H1 (cell line): ENCODE measurements at regions not wholly inside any gene's neighbourhood (a gene's known extent, or its start where the extent isn't known, plus 50 kb on each side); places are given as distances from the start of the nearest gene placed in this dataset.

Source experiments
- CTCF ChIA-PET: fragments of 300-600 bp; sonication (Branson Sonifier 250); formaldehyde crosslinking; loops from one replicate; lab custom pipeline; 2021; ENCODE audit not compliant: partially characterized antibody; lab: Charles Lee
- POLR2A ChIA-PET: fragments of 300-600 bp; sonication (Branson Sonifier 250); formaldehyde crosslinking; loops from one replicate; lab custom pipeline; 2021; ENCODE audit warnings: inconsistent platforms; ENCODE audit not compliant: partially characterized antibody; lab: Charles Lee
- DNase-seq, 2 experiments: peaks; one replicate each; pipeline versions ENCODE4 v3.0.0 to v3.0.0-alpha.2; 2010 to 2022; ENCODE audit warnings: low spot score in 2 of 2, low read depth in 1 of 2, mixed read lengths in 1 of 2
- FAIRE-seq: peaks from 2 replicates; lab custom pipeline; 2011; peaks lifted over from hg19 to GRCh38; lab: Jason Lieb, UNC
- H2AFZ ChIP-seq: 2 replicates; pipeline ENCODE4 v1.8.1; 2012; ENCODE audit warnings: low read length, inconsistent platforms
- H2AK5ac ChIP-seq: 2 replicates; pipeline ENCODE4 v1.6.1; 2013; ENCODE audit warnings: low read depth, low read length
- H2BK120ac ChIP-seq: replicated peaks from 2 replicates; pipeline ENCODE3; 2013; ENCODE audit warnings: low read depth, low read length, inconsistent platforms
- H2BK12ac ChIP-seq: 2 replicates; pipeline ENCODE4 v1.6.1; 2013; ENCODE audit warnings: low read depth, low read length
- H2BK15ac ChIP-seq: 2 replicates; pipeline ENCODE4 v1.6.1; 2013; ENCODE audit warnings: low read length
- H2BK20ac ChIP-seq: 2 replicates; pipeline ENCODE4 v1.6.1; 2013; ENCODE audit warnings: low read length
- H2BK5ac ChIP-seq: 2 replicates; pipeline ENCODE4 v1.6.1; 2013; ENCODE audit warnings: low read depth, low read length
- H3K14ac ChIP-seq: 2 replicates; pipeline ENCODE4 v1.6.1; 2013; ENCODE audit warnings: inconsistent platforms; ENCODE audit not compliant: insufficient read length
- H3K18ac ChIP-seq: 2 replicates; pipeline ENCODE4 v1.6.1; 2013; ENCODE audit warnings: low read length; ENCODE audit errors: extremely low read depth
- H3K23ac ChIP-seq: 2 replicates; pipeline ENCODE4 v1.6.1; 2013; ENCODE audit warnings: inconsistent platforms; ENCODE audit not compliant: insufficient read length
- H3K23me2 ChIP-seq: 2 replicates; pipeline ENCODE4 v1.6.1; 2013; ENCODE audit warnings: low read depth, low read length
- H3K27ac ChIP-seq: 2 replicates; pipeline ENCODE4 v1.6.1; 2011; ENCODE audit warnings: low read depth, low read length, inconsistent platforms
- H3K27me3 ChIP-seq, 4 experiments: replicated peaks in 1 of 4; 1 replicate in 1 of 4; 2 replicates in 3 of 4; pipeline versions ENCODE4 v1.6.1 to v1.8.1; 2011 to 2013; ENCODE audit warnings: low read length in 3 of 4, mild to moderate bottlenecking in 3 of 4, inconsistent platforms in 2 of 4, mixed read lengths in 2 of 4, moderate library complexity in 1 of 4; ENCODE audit not compliant: control insufficient read depth in 3 of 4, insufficient read depth in 3 of 4; ENCODE audit errors: extremely low read depth in 1 of 4
- H3K36me3 ChIP-seq, 4 experiments: 2 replicates each; pipeline versions ENCODE4 v1.6.1 to v1.8.1; 2011 to 2013; ENCODE audit warnings: mild to moderate bottlenecking in 4 of 4, low read length in 3 of 4, moderate library complexity in 2 of 4, control low read depth in 1 of 4, inconsistent platforms in 1 of 4; ENCODE audit not compliant: insufficient read depth in 4 of 4, control insufficient read depth in 2 of 4
- H3K4ac ChIP-seq: replicated peaks from 2 replicates; pipeline ENCODE3; 2013; ENCODE audit warnings: low read length, low read depth, mixed read lengths, inconsistent platforms; ENCODE audit not compliant: insufficient read length
- H3K4me1 ChIP-seq, 4 experiments: replicated peaks in 1 of 4; 1 replicate in 1 of 4; 2 replicates in 3 of 4; pipeline versions ENCODE4 v1.6.1 to v1.8.1; 2011 to 2013; ENCODE audit warnings: low read length in 3 of 4, inconsistent platforms in 2 of 4, mixed read lengths in 1 of 4; ENCODE audit not compliant: insufficient read depth in 4 of 4, control insufficient read depth in 3 of 4
- H3K4me2 ChIP-seq, 2 experiments: 2 replicates each; pipeline versions ENCODE4 v1.6.1 to v1.8.1; 2011 to 2013; ENCODE audit warnings: low read depth in 2 of 2, low read length in 2 of 2, control low read depth in 1 of 2, inconsistent platforms in 1 of 2, mild to moderate bottlenecking in 1 of 2; ENCODE audit not compliant: insufficient read depth in 1 of 2
- H3K4me3 ChIP-seq, 4 experiments: fragments of 200-600, 300-600 bp in 1 of 4; sonication (generic), shearing (Covaris generic), sonication (Bioruptor Twin) in 1 of 4; 2 replicates each; pipeline versions ENCODE4 v1.5.1 to v1.8.1; 2011 to 2016; ENCODE audit warnings: low read length in 4 of 4, low read depth in 3 of 4, control low read depth in 2 of 4, inconsistent platforms in 2 of 4, mild to moderate bottlenecking in 2 of 4, mixed read lengths in 1 of 4, moderate library complexity in 1 of 4; ENCODE audit not compliant: insufficient read depth in 2 of 4; ENCODE audit errors: extremely low read depth in 1 of 4
- H3K56ac ChIP-seq: replicated peaks from 2 replicates; pipeline ENCODE3; 2013; ENCODE audit warnings: low read depth, mild to moderate bottlenecking, mixed read lengths, low read length, inconsistent platforms; ENCODE audit not compliant: insufficient read length
- H3K79me1 ChIP-seq: 2 replicates; pipeline ENCODE4 v1.6.1; 2013; ENCODE audit warnings: low read depth, low read length, control low read depth
- H3K79me2 ChIP-seq, 2 experiments: 2 replicates each; pipeline versions ENCODE4 v1.6.1 to v1.8.1; 2012 to 2013; ENCODE audit warnings: low read length in 2 of 2, mild to moderate bottlenecking in 2 of 2, inconsistent platforms in 1 of 2; ENCODE audit not compliant: insufficient read depth in 2 of 2, control insufficient read depth in 1 of 2
- H3K9ac ChIP-seq, 4 experiments: replicated peaks in 1 of 4; 1 replicate in 1 of 4; 2 replicates in 3 of 4; pipeline versions ENCODE4 v1.6.1 to v1.8.1; 2011 to 2013; ENCODE audit warnings: low read depth in 3 of 4, low read length in 3 of 4, control low read depth in 2 of 4, mild to moderate bottlenecking in 2 of 4, moderate library complexity in 2 of 4, inconsistent platforms in 1 of 4; ENCODE audit errors: extremely low read depth in 1 of 4
- H3K9me3 ChIP-seq, 2 experiments: 2 replicates each; pipeline versions ENCODE4 v1.6.1 to v1.8.1; 2012 to 2013; ENCODE audit warnings: mild to moderate bottlenecking in 2 of 2, moderate library complexity in 2 of 2, control low read depth in 1 of 2, inconsistent platforms in 1 of 2, low read depth in 1 of 2, low read length in 1 of 2, mixed read lengths in 1 of 2; ENCODE audit not compliant: insufficient read depth in 2 of 2
- H4K20me1 ChIP-seq, 2 experiments: replicated peaks in 1 of 2; 2 replicates each; pipeline versions ENCODE3 to v1.8.1; 2011 to 2013; ENCODE audit warnings: inconsistent platforms in 2 of 2, low read length in 2 of 2, mild to moderate bottlenecking in 1 of 2; ENCODE audit not compliant: insufficient read depth in 2 of 2, control insufficient read depth in 1 of 2
- H4K5ac ChIP-seq: 2 replicates; pipeline ENCODE4 v1.6.1; 2013; ENCODE audit warnings: low read length, low read depth, mixed read lengths, inconsistent platforms; ENCODE audit not compliant: insufficient read length
- H4K8ac ChIP-seq: 2 replicates; pipeline ENCODE4 v1.8.0; 2013; ENCODE audit warnings: mild to moderate bottlenecking, moderate library complexity, low read length, inconsistent platforms; ENCODE audit not compliant: insufficient read depth; ENCODE audit errors: extremely low read depth
- H4K91ac ChIP-seq: replicated peaks from 2 replicates; pipeline ENCODE3; 2013; ENCODE audit warnings: low read length, mixed read lengths, inconsistent platforms; ENCODE audit not compliant: insufficient read length
- ASH2L ChIP-seq: fragments of 200-600, 300-600 bp; sonication (generic); IDR thresholded peaks from one replicate; pipeline ENCODE4 v1.7.1; 2017; ENCODE audit warnings: low read length
- BCL11A ChIP-seq, 2 experiments: IDR thresholded peaks; one replicate each; pipeline ENCODE4 v1.6.1; 2011; ENCODE audit warnings: low read depth in 2 of 2, low read length in 2 of 2, mild to moderate bottlenecking in 2 of 2
- CBX5 ChIP-seq: fragments of 300-800, 300-1000 bp; sonication (generic); IDR thresholded peaks from 2 replicates; pipeline ENCODE4 v1.7.1; 2016; ENCODE audit warnings: antibody characterized with exemption, low read length, low read depth
- CHD1 ChIP-seq: IDR thresholded peaks from 2 replicates; pipeline ENCODE4 v1.6.1; 2012; ENCODE audit warnings: low read depth, low read length, improper control_type of control experiment
- CHD2 ChIP-seq: IDR thresholded peaks from 2 replicates; pipeline ENCODE4 v1.6.1; 2012; ENCODE audit warnings: low read length, improper control_type of control experiment
- FOSL1 ChIP-seq: IDR thresholded peaks from 2 replicates; pipeline ENCODE4 v1.6.1; 2011; ENCODE audit warnings: mild to moderate bottlenecking, low read depth, low read length, moderate library complexity; ENCODE audit not compliant: insufficient read depth
- GABPA ChIP-seq: IDR thresholded peaks from 2 replicates; pipeline ENCODE4 v1.6.1; 2011; ENCODE audit warnings: mild to moderate bottlenecking, low read length, moderate library complexity, borderline replicate concordance; ENCODE audit not compliant: insufficient read depth
- JUND ChIP-seq: IDR thresholded peaks from 2 replicates; pipeline ENCODE4 v1.6.1; 2011; ENCODE audit warnings: mild to moderate bottlenecking, improper control_type of control experiment, low read length
- NRF1 ChIP-seq: IDR thresholded peaks from 2 replicates; pipeline ENCODE4 v1.6.1; 2011; ENCODE audit warnings: mild to moderate bottlenecking, low read depth, low read length, improper control_type of control experiment
- PHF8 ChIP-seq: fragments of 200-600 bp; sonication (generic); conservative IDR thresholded peaks from 2 replicates; pipeline ENCODE4 v1.7.1; 2012; ENCODE audit warnings: low read depth, mild to moderate bottlenecking, inconsistent platforms, low read length, moderate library complexity
- POLR2A ChIP-seq, 2 experiments: IDR thresholded peaks; 1 replicate in 1 of 2; 2 replicates in 1 of 2; pipeline ENCODE4 v1.6.1; 2011; ENCODE audit warnings: low read depth in 2 of 2, low read length in 2 of 2, mild to moderate bottlenecking in 2 of 2; ENCODE audit errors: control extremely low read depth in 1 of 2
- SAP30 ChIP-seq: fragments of 300-600 bp; sonication (generic); IDR thresholded peaks from 2 replicates; pipeline ENCODE4 v1.7.1; 2012; ENCODE audit warnings: low read length, moderate library complexity, mild to moderate bottlenecking, inconsistent platforms; ENCODE audit not compliant: insufficient read depth, insufficient replicate concordance
- SIRT6 ChIP-seq: IDR thresholded peaks from one replicate; pipeline ENCODE4 v1.7.1; 2012; ENCODE audit warnings: low read length, inconsistent platforms
- TAF7 ChIP-seq: optimal IDR thresholded peaks from 2 replicates; pipeline ENCODE3; 2011; ENCODE audit warnings: low read depth, mild to moderate bottlenecking, inconsistent platforms, low read length, moderate library complexity, borderline replicate concordance
- WGBS, 2 experiments: shearing (Covaris generic) in 1 of 2; methylation state at CpG; one replicate each; pipeline versions ENCODE4 v1.1.6 to v1.1.7; 2013 to 2015; ENCODE audit warnings: low lambda C conversion rate in 2 of 2, mixed read lengths in 2 of 2, inconsistent platforms in 1 of 2, low coverage in 1 of 2, missing lambda C conversion rate in 1 of 2; ENCODE audit not compliant: insufficient replicate concordance in 2 of 2, insufficient coverage in 1 of 2, insufficient read length in 1 of 2; ENCODE audit errors: extremely low coverage in 1 of 2, missing lambda C conversion rate in 1 of 2; 5-methylcytosine and 5-hydroxymethylcytosine counted together
- TF ChIP-seq, protein P1 (sequence below): IDR thresholded peaks from 2 replicates; pipeline ENCODE4 v1.6.1; 2011; ENCODE audit warnings: low read length, improper control_type of control experiment

DNA sequence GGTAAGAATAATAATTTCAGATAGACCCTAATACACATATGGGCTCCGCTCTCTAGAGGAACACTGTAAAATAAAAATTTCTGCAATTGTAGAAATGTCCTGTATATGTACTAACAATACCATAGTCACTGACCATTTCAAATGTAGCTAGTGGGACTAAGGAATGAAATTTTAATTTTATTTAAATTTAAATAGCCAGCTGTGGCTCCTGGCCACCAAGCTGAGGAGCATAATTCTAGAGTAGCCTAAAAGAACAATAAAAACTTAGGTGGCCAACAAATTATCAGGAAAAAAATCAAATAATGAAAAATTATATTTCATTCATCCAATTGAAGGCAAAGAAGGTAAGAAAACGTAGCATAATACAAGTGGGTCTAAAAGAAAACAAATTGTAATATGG, 240.9 kb upstream of the MIR17HG start:
- CTCF ChIA-PET = no interaction called here
- WGBS, 2 experiments = 91% methylated on average over 2 of the region's 2 CpGs; no CpG with 5 or more reads in 1 of the 2 experiments
- DNase-seq (no peak), FAIRE-seq (no peak)
- Histone ChIP-seq H4K91ac (no peak overlapping the region), H3K9me3 (no peaks in the 10 kb centered on the region; a peak in 1 of 4 replicates), H3K4ac (no peak overlapping the region), H3K23ac (no peak overlapping the region), H3K56ac (no peak overlapping the region), H2BK5ac (no peak overlapping the region), H2BK15ac (no peak overlapping the region), H3K14ac (no peak overlapping the region), H3K79me2 (no peaks in the 10 kb centered on the region), H3K4me3 (no peak overlapping the region), H2AK5ac (no peak overlapping the region), H3K23me2 (no peaks in the 10 kb centered on the region), H4K5ac (no peak overlapping the region), H3K27me3 (peaks cover 0 to 1% (median 0%) of the 10 kb centered on the region in 4 experiments; a peak in 1 of 7 replicates), H3K36me3 (no peaks in the 10 kb centered on the region), H3K27ac (no peak overlapping the region), H3K4me1 (no peaks in the 10 kb centered on the region), H2AFZ (no peak overlapping the region), H2BK20ac (no peak overlapping the region), H4K20me1 (no peaks in the 10 kb centered on the region), H3K79me1 (no peaks in the 10 kb centered on the region), H3K4me2 (no peak overlapping the region), H2BK120ac (no peak overlapping the region), H2BK12ac (no peak overlapping the region), H3K18ac (no peak overlapping the region), H3K9ac (no peak overlapping the region), H4K8ac (no peak overlapping the region)
- POLR2A ChIA-PET = no interaction called here
- TF ChIP-seq NRF1 = no peak
- TF ChIP-seq SAP30 = no peak
- TF ChIP-seq CHD1 = no peak
- no peak for TF ChIP-seq CHD2
- no peak for TF ChIP-seq CBX5
- no peak for TF ChIP-seq POLR2A (IDR thresholded peaks at IDR 0.05; ENCODE audit: control extremely low read depth in 1 of 2, low read depth in 2 of 2, low read length in 2 of 2)
- no peak for TF ChIP-seq JUND
- TF ChIP-seq PHF8 = no peak
- no peak for TF ChIP-seq TAF7
- no peak for TF ChIP-seq GABPA
- TF ChIP-seq ASH2L = no peak
- no peak for TF ChIP-seq FOSL1
- TF ChIP-seq, protein P1, sequence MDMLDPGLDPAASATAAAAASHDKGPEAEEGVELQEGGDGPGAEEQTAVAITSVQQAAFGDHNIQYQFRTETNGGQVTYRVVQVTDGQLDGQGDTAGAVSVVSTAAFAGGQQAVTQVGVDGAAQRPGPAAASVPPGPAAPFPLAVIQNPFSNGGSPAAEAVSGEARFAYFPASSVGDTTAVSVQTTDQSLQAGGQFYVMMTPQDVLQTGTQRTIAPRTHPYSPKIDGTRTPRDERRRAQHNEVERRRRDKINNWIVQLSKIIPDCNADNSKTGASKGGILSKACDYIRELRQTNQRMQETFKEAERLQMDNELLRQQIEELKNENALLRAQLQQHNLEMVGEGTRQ = no peak
- TF ChIP-seq SIRT6 = no peak
- TF ChIP-seq BCL11A (IDR thresholded peaks at IDR 0.05; ENCODE audit: low read depth in 2 of 2, low read length in 2 of 2) = no peak
